Colonic mucosa (tissue), 4 donors: ENCODE measurements at regions not wholly inside any gene's neighbourhood (a gene's known extent, or its start where the extent isn't known, plus 50 kb on each side); places are given as distances from the start of the nearest gene placed in this dataset.

ENCODE experiments used
- DNase-seq: peaks from one replicate; pipeline ENCODE4 v3.0.0-alpha.2; 2020
- H3K27ac ChIP-seq: fragments of 200-600 bp; one replicate; pipeline ENCODE4 v1.8.0; 2021
- H3K27me3 ChIP-seq: fragments of 200-600 bp; one replicate; pipeline ENCODE4 v1.8.0; 2021
- H3K36me3 ChIP-seq: fragments of 200-600 bp; one replicate; pipeline ENCODE4 v1.8.0; 2021
- H3K4me1 ChIP-seq: fragments of 200-600 bp; one replicate; pipeline ENCODE4 v1.8.0; 2021; ENCODE audit warnings: mild to moderate bottlenecking
- H3K4me3 ChIP-seq: fragments of 200-600 bp; one replicate; pipeline ENCODE4 v1.8.0; 2021
- H3K9ac ChIP-seq, 2 donors: one replicate each; pipeline ENCODE4 v1.7.0; 2013; ENCODE audit warnings: control low read depth in 2 of 2, low read depth in 2 of 2, low read length in 2 of 2
- H3K9me3 ChIP-seq: fragments of 200-600 bp; one replicate; pipeline ENCODE4 v1.8.0; 2021
- intact Hi-C: fragments of 100-400 bp; cut with DNase I; formaldehyde crosslinking; loops from one replicate; pipeline ENCODE4 v1.14.1; 2022
- TF ChIP-seq, protein P1 (sequence below): fragments of 200-600 bp; IDR thresholded peaks from one replicate; pipeline ENCODE4 v1.8.0; 2022; ENCODE audit warnings: antibody characterized with exemption, mild to moderate bottlenecking
- donor health status: healthy.
- donor health status: DM: no; HTN: no; CAD: no.
- donor health status: DM: no; HTN: no; CAD: no.

GRCh38 chr2:142533177-142533576 lies 344.3 kb upstream of the KYNU start:
- Histone ChIP-seq H3K4me1 (no peaks in the 10 kb centered on the region), H3K36me3 (no peaks in the 10 kb centered on the region), H3K27me3 (no peaks in the 10 kb centered on the region), H3K27ac (no peak overlapping the region), H3K4me3 (no peak overlapping the region), H3K9ac (no peak overlapping the region), H3K9me3 (no peaks in the 10 kb centered on the region)
- intact Hi-C loops = no loop called here
- DNase-seq = no peak
- TF ChIP-seq, protein P1, sequence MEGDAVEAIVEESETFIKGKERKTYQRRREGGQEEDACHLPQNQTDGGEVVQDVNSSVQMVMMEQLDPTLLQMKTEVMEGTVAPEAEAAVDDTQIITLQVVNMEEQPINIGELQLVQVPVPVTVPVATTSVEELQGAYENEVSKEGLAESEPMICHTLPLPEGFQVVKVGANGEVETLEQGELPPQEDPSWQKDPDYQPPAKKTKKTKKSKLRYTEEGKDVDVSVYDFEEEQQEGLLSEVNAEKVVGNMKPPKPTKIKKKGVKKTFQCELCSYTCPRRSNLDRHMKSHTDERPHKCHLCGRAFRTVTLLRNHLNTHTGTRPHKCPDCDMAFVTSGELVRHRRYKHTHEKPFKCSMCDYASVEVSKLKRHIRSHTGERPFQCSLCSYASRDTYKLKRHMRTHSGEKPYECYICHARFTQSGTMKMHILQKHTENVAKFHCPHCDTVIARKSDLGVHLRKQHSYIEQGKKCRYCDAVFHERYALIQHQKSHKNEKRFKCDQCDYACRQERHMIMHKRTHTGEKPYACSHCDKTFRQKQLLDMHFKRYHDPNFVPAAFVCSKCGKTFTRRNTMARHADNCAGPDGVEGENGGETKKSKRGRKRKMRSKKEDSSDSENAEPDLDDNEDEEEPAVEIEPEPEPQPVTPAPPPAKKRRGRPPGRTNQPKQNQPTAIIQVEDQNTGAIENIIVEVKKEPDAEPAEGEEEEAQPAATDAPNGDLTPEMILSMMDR = no peak

DNA sequence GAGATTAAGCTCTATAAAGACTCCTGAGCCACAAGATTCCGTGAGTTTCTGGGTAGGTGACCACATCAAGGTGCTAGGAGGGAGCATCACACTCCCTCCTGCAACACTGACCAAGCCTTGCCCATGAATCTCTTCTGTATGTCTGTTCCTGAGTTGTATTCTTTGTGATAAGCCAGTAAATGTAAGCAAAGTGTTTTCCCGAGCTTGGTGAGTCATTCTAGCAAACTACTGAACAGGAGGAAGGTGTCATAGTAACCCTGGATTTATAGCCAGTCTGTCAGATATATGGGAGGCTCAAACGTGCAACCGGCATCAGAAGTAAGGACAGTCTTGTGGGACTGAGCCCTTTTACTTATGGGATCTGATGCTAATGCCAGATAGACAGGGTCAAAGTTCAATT lies 346.1 kb upstream of the KYNU start:
- TF ChIP-seq, protein P1 = no peak
- no peak overlapping the region for H3K9ac ChIP-seq
- H3K36me3 ChIP-seq = no peaks in the 10 kb centered on the region
- H3K27ac ChIP-seq = no peak overlapping the region
- no peaks in the 10 kb centered on the region for H3K27me3 ChIP-seq
- DNase-seq = no peak
- no peaks in the 10 kb centered on the region for H3K9me3 ChIP-seq
- no peak overlapping the region for H3K4me3 ChIP-seq
- intact Hi-C loops = no loop called here
- no peaks in the 10 kb centered on the region for H3K4me1 ChIP-seq

GRCh38 chr2:142525720-142526119 lies 351.7 kb upstream of the KYNU start:
- Histone ChIP-seq H3K27ac (no peak overlapping the region), H3K9ac (no peak overlapping the region), H3K4me3 (no peak overlapping the region), H3K27me3 (no peaks in the 10 kb centered on the region), H3K36me3 (no peaks in the 10 kb centered on the region), H3K4me1 (no peaks in the 10 kb centered on the region), H3K9me3 (no peaks in the 10 kb centered on the region)
- TF ChIP-seq, protein P1 = no peak
- DNase-seq = no peak
- intact Hi-C loops = no loop called here

GRCh38 chr2:142521492-142521891 lies 356.0 kb upstream of the KYNU start:
- DNase-seq = no peak
- intact Hi-C loops = no loop called here
- Histone ChIP-seq H3K4me1 (no peaks in the 10 kb centered on the region), H3K4me3 (no peak overlapping the region), H3K36me3 (no peaks in the 10 kb centered on the region), H3K27me3 (no peaks in the 10 kb centered on the region), H3K9ac (no peak overlapping the region), H3K9me3 (no peaks in the 10 kb centered on the region), H3K27ac (no peak overlapping the region)
- TF ChIP-seq, protein P1 = no peak

GRCh38 chr2:142515493-142515892 lies 362.0 kb upstream of the KYNU start:
- no peak for DNase-seq
- H3K27ac ChIP-seq = no peak overlapping the region
- TF ChIP-seq, protein P1 = no peak

DNA sequence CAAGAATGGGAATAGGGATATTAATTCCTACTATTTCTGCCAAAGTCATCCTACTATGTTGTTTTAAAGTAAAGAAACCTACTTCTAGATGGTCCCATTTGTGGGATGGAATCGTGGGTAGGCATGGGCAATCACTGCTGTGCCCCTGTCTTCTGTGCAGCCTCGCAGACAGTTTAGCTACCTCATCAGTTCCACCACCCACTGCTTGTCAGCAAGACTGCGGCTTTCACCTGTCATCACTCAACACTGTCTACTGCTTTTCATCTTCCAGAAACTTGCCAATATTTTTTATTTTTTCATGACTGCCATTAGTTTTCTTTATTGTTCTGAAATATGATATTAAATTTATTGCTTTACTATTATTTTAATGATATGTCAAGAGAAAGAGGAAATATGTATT lies 368.1 kb upstream of the KYNU start:
- DNase-seq = no peak
- H3K9ac ChIP-seq = no peak overlapping the region
- H3K36me3 ChIP-seq = no peaks in the 10 kb centered on the region
- H3K27me3 ChIP-seq = no peaks in the 10 kb centered on the region
- no peaks in the 10 kb centered on the region for H3K4me1 ChIP-seq
- H3K9me3 ChIP-seq = no peaks in the 10 kb centered on the region
- H3K27ac ChIP-seq = no peak overlapping the region
- TF ChIP-seq, protein P1 = no peak
- no peak overlapping the region for H3K4me3 ChIP-seq
- intact Hi-C loops = no loop called here

More at GRCh38 chr2:142515493-142515892, 362.0 kb upstream of the KYNU start:
- intact Hi-C loops = no loop called here
- no peaks in the 10 kb centered on the region for H3K36me3 ChIP-seq
- no peaks in the 10 kb centered on the region for H3K9me3 ChIP-seq
- no peaks in the 10 kb centered on the region for H3K4me1 ChIP-seq
- no peak overlapping the region for H3K4me3 ChIP-seq
- H3K27me3 ChIP-seq = no peaks in the 10 kb centered on the region
- H3K9ac ChIP-seq = no peak overlapping the region
